ENCODE measurements at regions not wholly inside any gene's neighbourhood (a gene's known extent, or its start where the extent isn't known, plus 50 kb on each side); places are given as distances from the start of the nearest gene placed in this dataset.

DNA sequence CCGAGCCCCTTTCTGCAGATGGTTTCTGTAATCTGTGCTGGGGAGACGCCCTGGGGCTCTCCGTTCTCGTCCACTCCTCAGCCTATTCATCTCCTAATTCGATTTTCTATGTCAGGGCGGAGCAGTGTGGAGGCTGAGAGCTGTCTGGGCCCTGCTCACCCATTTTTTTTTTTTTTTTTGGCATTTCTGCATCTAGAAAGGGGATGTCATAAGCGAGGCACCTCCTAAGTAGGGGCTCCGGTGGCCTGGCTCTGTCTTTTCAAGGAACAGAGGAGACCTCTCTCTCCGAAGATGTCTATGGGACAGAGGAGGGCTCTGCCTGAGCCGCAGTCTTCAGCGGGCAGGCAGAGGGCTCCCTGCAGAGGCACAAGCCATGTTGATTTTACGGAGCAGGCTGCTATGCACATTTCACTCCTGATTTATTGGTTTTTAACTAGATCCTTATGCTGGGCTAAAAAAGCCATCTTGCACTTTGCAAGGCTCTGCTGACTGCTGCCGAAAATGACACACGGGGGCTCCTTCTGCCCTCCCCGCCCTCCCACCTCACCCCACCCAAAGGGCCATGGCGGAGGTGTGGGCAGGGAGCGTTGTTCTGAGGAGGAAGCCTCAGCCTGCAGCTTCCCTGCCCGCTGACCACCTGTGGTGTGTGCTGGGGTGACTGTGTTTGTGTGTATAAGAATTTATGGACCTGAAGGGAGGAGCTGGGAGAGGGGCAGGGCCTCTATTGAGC, 71.0 kb downstream of the FOXD2 start:
- DNase-seq, result no peak
- Histone ChIP-seq H3K9me3 (ENCODE audit: control insufficient read depth, low read length) (no peaks in the 10 kb centered on the region), H3K4me3 (ENCODE audit: insufficient read depth, low read depth, low read length, poor library complexity, severe bottlenecking) (peak overlapping the region; percentile 52), H3K4me1 (ENCODE audit: control insufficient read depth, insufficient read depth, low read length, poor library complexity, severe bottlenecking) (peaks cover 5% of the 10 kb centered on the region), H3K27me3 (replicated peaks; ENCODE audit: control insufficient read depth, insufficient read depth, low read length, poor library complexity, severe bottlenecking) (peaks cover 35% of the 10 kb centered on the region), H3K36me3 (ENCODE audit: control insufficient read depth, insufficient read depth, low read length) (no peaks in the 10 kb centered on the region), H3K27ac (ENCODE audit: insufficient read depth, low read length, poor library complexity, severe bottlenecking) (no peak overlapping the region)

DNA sequence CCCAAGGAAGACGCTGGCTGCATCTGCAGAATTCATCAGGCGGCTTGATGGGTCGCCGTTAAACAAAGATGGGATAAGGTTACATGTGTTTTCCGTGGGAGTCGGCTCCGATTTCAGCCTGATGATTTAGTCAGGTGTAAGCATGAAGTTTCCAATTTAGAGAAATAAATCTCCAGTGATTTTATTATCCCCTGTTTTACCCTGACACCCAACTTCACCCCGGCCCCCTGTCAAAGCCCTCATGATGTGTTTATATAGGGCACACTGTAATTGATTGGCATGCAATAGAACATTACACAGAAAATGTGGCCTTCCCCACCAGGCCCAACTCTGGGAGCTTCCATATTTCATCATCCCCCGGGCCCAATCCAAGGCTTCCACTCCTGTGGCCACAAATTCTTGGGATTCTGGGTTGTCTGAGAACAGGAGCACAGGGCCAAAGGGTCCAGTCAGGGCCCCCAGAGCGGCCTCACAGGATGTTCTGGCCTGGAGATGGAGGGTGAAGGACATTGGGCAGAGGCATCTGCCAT, 72.5 kb downstream of the FOXD2 start:
- no peaks in the 10 kb centered on the region for H3K9me3 ChIP-seq (ENCODE audit: control insufficient read depth, low read length)
- H3K4me1 ChIP-seq (ENCODE audit: control insufficient read depth, insufficient read depth, low read length, poor library complexity, severe bottlenecking), result peaks cover 5% of the 10 kb centered on the region
- no peaks in the 10 kb centered on the region for H3K36me3 ChIP-seq (ENCODE audit: control insufficient read depth, insufficient read depth, low read length)
- no peak overlapping the region for H3K4me3 ChIP-seq (ENCODE audit: insufficient read depth, low read depth, low read length, poor library complexity, severe bottlenecking)
- H3K27me3 ChIP-seq (replicated peaks; ENCODE audit: control insufficient read depth, insufficient read depth, low read length, poor library complexity, severe bottlenecking), result peaks cover 38% of the 10 kb centered on the region
- no peak for DNase-seq
- no peak overlapping the region for H3K27ac ChIP-seq (ENCODE audit: insufficient read depth, low read length, poor library complexity, severe bottlenecking)

DNA sequence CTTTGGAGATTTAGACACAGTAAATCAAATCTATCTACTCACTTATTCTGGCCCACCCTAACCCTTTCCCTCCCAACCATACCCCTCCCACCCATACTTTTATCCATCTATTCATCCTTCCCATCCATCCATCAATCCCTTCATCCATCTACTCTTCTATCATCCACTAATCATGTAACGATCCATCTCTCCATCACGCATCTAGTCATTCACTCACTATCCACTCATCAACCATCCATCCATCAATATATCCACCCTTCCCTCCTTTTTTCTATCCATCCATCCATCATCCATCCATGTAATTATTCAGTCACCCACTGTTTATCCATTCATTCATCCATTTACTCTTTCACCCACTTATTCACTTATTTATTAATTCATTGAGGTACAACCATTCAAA, 74.0 kb downstream of the FOXD2 start:
- Histone ChIP-seq H3K36me3 (ENCODE audit: control insufficient read depth, insufficient read depth, low read length) (no peaks in the 10 kb centered on the region), H3K9me3 (ENCODE audit: control insufficient read depth, low read length) (no peaks in the 10 kb centered on the region), H3K4me1 (ENCODE audit: control insufficient read depth, insufficient read depth, low read length, poor library complexity, severe bottlenecking) (peaks cover 5% of the 10 kb centered on the region), H3K27ac (ENCODE audit: insufficient read depth, low read length, poor library complexity, severe bottlenecking) (no peak overlapping the region), H3K27me3 (replicated peaks; ENCODE audit: control insufficient read depth, insufficient read depth, low read length, poor library complexity, severe bottlenecking) (peaks cover 36% of the 10 kb centered on the region), H3K4me3 (ENCODE audit: insufficient read depth, low read depth, low read length, poor library complexity, severe bottlenecking) (no peak overlapping the region)
- no peak for DNase-seq

DNA sequence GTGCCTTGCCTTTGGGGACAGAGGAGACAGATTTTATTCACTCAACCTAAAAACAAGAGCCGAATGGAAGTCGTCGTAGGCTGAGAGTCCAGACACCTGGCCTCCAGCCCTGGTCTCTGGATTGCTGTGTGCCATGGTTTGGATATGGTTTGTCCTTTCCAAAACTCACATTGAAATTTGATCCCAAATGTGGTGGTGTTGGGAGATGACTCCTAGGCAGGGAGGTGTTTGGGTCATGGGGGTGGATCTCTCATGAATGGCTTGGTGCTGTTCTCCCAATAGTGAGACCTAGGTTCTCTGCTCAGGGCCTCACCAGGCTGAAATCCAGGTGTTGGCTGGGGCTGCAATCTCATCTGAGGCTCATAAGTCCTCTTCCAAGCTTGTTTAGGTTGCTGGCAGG, 75.5 kb downstream of the FOXD2 start:
- Histone ChIP-seq H3K36me3 (ENCODE audit: control insufficient read depth, insufficient read depth, low read length) (no peaks in the 10 kb centered on the region), H3K4me1 (ENCODE audit: control insufficient read depth, insufficient read depth, low read length, poor library complexity, severe bottlenecking) (peaks cover 5% of the 10 kb centered on the region), H3K27ac (ENCODE audit: insufficient read depth, low read length, poor library complexity, severe bottlenecking) (no peak overlapping the region), H3K9me3 (ENCODE audit: control insufficient read depth, low read length) (no peaks in the 10 kb centered on the region), H3K27me3 (replicated peaks; ENCODE audit: control insufficient read depth, insufficient read depth, low read length, poor library complexity, severe bottlenecking) (peaks cover 22% of the 10 kb centered on the region), H3K4me3 (ENCODE audit: insufficient read depth, low read depth, low read length, poor library complexity, severe bottlenecking) (no peak overlapping the region)
- DNase-seq, result no peak

DNA sequence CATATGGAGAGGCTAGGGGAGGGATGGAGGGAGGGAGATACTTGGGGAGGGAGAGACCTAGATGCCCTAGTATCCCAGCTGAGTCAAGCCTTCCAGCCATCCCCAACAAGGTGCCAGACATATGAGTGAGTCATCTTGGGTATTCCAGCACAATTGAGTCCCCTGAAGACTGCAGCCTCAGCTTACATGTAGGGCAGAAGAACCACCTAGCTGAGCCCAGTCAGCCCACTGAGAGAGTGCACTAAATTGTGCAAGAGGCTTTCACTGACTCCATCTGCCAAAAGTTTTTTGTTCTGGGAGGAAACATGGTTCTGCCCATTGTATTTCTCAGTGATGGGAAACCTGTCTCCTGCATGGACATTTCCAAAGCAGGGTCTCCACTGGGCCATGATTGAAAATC, 76.4 kb downstream of the FOXD2 start:
- no peaks in the 10 kb centered on the region for H3K36me3 ChIP-seq (ENCODE audit: control insufficient read depth, insufficient read depth, low read length)

DNA sequence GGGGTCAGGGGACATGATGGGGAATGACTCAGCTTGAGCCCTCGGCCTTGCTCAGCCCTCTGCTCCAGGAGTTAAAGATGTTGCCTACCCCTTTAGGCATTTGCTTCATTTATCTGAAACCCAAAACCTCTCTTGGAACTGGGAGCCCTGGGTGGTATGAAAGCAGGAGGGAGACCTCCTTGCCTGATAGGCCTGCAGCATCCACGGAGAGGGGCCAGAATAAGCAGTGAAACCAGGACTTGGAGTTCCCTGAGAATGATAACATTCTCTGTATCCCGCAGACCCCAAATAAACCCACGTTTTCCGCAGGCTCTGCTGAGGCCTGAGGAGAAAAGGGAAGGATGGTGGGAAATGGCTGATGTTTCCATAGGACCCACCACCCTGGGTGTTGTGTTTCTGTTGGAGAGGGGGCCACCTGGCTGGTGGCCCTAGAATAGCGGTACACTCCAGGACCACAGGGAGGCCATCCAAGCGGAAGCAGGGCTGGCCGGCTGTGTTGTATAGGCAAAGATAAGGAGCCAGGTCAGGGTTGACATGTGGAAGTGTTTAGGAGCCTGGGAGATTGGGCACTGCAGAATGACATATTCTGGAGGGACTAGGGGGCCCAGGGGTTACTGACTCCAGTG, 77.4 kb downstream of the FOXD2 start:
- no peaks in the 10 kb centered on the region for H3K4me1 ChIP-seq (ENCODE audit: control insufficient read depth, insufficient read depth, low read length, poor library complexity, severe bottlenecking)
- DNase-seq, result no peak
- H3K4me3 ChIP-seq (ENCODE audit: insufficient read depth, low read depth, low read length, poor library complexity, severe bottlenecking), result no peak overlapping the region
- peaks cover 8% of the 10 kb centered on the region for H3K27me3 ChIP-seq (replicated peaks; ENCODE audit: control insufficient read depth, insufficient read depth, low read length, poor library complexity, severe bottlenecking)
- H3K27ac ChIP-seq (ENCODE audit: insufficient read depth, low read length, poor library complexity, severe bottlenecking), result no peak overlapping the region
- H3K36me3 ChIP-seq (ENCODE audit: control insufficient read depth, insufficient read depth, low read length), result no peaks in the 10 kb centered on the region
- H3K9me3 ChIP-seq (ENCODE audit: control insufficient read depth, low read length), result no peaks in the 10 kb centered on the region

More for the DNA sequence above, 76.4 kb downstream of the FOXD2 start:
- H3K9me3 ChIP-seq (ENCODE audit: control insufficient read depth, low read length), result no peaks in the 10 kb centered on the region
- H3K4me3 ChIP-seq (ENCODE audit: insufficient read depth, low read depth, low read length, poor library complexity, severe bottlenecking), result no peak overlapping the region
- H3K4me1 ChIP-seq (ENCODE audit: control insufficient read depth, insufficient read depth, low read length, poor library complexity, severe bottlenecking), result no peaks in the 10 kb centered on the region
- no peak overlapping the region for H3K27ac ChIP-seq (ENCODE audit: insufficient read depth, low read length, poor library complexity, severe bottlenecking)
- H3K27me3 ChIP-seq (replicated peaks; ENCODE audit: control insufficient read depth, insufficient read depth, low read length, poor library complexity, severe bottlenecking), result peaks cover 14% of the 10 kb centered on the region
- DNase-seq, result no peak

DNA sequence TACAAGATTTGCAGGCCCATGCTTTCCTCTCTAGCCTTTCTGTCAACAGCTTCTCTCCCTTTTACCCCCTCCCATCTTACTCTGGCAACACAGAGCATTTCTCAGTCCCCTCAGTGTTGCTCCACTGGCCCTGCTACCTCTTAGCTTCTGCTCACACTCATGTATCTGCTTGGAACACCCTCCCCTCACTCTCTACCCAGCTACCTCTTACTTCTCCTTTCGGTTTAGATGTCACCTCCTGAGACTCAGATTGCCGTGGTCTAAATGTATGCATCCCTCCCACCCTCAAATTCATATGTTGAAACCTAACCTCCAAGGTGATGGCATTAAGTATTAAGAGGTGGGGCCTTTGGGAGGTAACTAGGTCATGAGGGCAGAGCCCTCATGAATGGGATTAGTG, 80.1 kb downstream of the FOXD2 start:
- Histone ChIP-seq H3K4me1 (ENCODE audit: control insufficient read depth, insufficient read depth, low read length, poor library complexity, severe bottlenecking) (no peaks in the 10 kb centered on the region), H3K9me3 (ENCODE audit: control insufficient read depth, low read length) (no peaks in the 10 kb centered on the region), H3K27me3 (replicated peaks; ENCODE audit: control insufficient read depth, insufficient read depth, low read length, poor library complexity, severe bottlenecking) (peaks cover 4% of the 10 kb centered on the region), H3K4me3 (ENCODE audit: insufficient read depth, low read depth, low read length, poor library complexity, severe bottlenecking) (no peak overlapping the region), H3K36me3 (ENCODE audit: control insufficient read depth, insufficient read depth, low read length) (no peaks in the 10 kb centered on the region), H3K27ac (ENCODE audit: insufficient read depth, low read length, poor library complexity, severe bottlenecking) (no peak overlapping the region)
- DNase-seq, result no peak

DNA sequence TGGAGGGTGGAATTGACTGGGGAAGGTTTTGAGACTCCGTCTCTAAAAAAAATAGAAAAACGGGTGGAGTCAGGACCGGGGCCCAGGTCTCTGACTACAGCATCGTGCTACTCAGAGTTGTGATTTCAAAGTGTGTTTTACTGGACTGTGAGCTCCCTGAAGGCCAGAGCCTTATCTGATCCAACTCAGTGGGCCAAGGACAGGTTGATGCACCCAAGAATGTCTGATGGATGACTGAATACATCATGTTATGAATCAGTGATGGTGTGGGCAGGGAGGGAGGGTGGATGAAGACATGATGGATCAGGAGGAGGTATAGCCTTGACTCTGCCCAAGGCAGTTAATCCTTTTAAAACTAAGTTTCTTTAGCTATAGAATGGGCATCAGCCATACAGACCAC, 81.6 kb downstream of the FOXD2 start:
- DNase-seq, result no peak
- Histone ChIP-seq H3K27ac (ENCODE audit: insufficient read depth, low read length, poor library complexity, severe bottlenecking) (no peak overlapping the region), H3K4me3 (ENCODE audit: insufficient read depth, low read depth, low read length, poor library complexity, severe bottlenecking) (no peak overlapping the region), H3K9me3 (ENCODE audit: control insufficient read depth, low read length) (no peaks in the 10 kb centered on the region), H3K36me3 (ENCODE audit: control insufficient read depth, insufficient read depth, low read length) (no peaks in the 10 kb centered on the region), H3K27me3 (replicated peaks; ENCODE audit: control insufficient read depth, insufficient read depth, low read length, poor library complexity, severe bottlenecking) (peaks cover 4% of the 10 kb centered on the region), H3K4me1 (ENCODE audit: control insufficient read depth, insufficient read depth, low read length, poor library complexity, severe bottlenecking) (no peaks in the 10 kb centered on the region)

DNA sequence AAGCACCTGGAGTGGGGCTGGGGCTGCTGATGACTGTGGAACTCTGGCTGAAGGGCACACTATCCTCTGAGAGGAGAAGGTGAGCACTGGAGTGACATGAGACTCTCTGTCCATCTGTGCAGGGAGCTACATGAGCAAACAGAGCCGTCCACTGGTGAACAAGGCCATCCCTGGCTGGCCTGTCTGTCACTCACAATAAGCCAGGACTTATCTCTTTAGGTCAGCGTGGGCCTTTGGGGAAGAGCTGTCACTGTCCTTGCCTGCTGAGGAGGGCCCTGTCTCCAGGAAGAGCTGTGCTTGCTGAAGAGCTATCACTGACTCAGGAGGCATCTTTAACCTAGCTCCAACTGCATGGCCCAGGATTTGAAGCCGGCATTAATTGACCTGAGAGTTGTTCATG, 82.1 kb downstream of the FOXD2 start:
- H3K27me3 ChIP-seq (replicated peaks; ENCODE audit: control insufficient read depth, insufficient read depth, low read length, poor library complexity, severe bottlenecking), result no peaks in the 10 kb centered on the region
- H3K9me3 ChIP-seq (ENCODE audit: control insufficient read depth, low read length), result no peaks in the 10 kb centered on the region
- H3K4me3 ChIP-seq (ENCODE audit: insufficient read depth, low read depth, low read length, poor library complexity, severe bottlenecking), result no peak overlapping the region
- DNase-seq, result no peak
- no peaks in the 10 kb centered on the region for H3K4me1 ChIP-seq (ENCODE audit: control insufficient read depth, insufficient read depth, low read length, poor library complexity, severe bottlenecking)
- no peak overlapping the region for H3K27ac ChIP-seq (ENCODE audit: insufficient read depth, low read length, poor library complexity, severe bottlenecking)
- H3K36me3 ChIP-seq (ENCODE audit: control insufficient read depth, insufficient read depth, low read length), result no peaks in the 10 kb centered on the region

DNA sequence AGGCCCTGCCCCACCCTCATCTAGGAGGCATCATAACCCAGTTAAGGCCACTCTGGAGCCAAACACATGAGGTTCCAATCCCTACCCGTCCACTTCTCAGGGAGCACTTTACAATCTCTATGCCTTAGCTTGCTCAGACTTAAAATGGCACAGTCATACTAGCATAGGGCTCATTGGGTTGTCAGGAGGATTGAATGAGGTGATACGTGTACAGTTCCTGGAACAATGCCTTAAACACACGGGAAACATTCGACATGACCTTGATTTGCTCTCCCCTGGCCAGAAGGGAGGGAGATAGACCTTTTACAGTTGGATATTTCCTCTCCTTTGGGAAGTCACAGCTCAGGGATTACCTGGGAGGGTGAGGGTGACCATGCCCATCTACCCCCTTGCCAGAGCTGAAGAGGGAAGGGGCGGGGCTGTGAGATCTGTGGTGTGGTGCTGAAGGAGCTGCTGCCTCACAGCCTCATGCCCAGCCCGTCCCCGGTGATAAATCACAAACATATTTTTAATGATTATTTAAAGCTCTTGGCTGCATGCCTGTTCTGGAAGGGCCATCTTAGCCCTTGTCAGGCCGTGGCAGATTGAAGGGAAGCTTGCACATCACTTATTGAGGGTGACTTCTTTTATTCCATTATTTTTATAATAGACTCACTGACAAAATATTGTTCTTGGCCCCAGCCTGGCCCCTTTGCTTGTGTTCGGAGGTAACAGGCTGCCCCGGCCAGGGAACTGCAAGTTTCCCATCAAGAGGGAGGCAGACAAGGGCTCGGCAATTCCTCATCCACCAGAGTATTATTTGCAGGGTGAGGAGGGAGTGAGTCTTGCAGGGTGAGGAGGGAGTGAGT, 83.4 kb downstream of the FOXD2 start:
- no peaks in the 10 kb centered on the region for H3K36me3 ChIP-seq (ENCODE audit: control insufficient read depth, insufficient read depth, low read length)
- no peaks in the 10 kb centered on the region for H3K9me3 ChIP-seq (ENCODE audit: control insufficient read depth, low read length)
- DNase-seq, result no peak
- no peak overlapping the region for H3K4me3 ChIP-seq (ENCODE audit: insufficient read depth, low read depth, low read length, poor library complexity, severe bottlenecking)
- no peaks in the 10 kb centered on the region for H3K4me1 ChIP-seq (ENCODE audit: control insufficient read depth, insufficient read depth, low read length, poor library complexity, severe bottlenecking)
- H3K27ac ChIP-seq (ENCODE audit: insufficient read depth, low read length, poor library complexity, severe bottlenecking), result no peak overlapping the region
- no peaks in the 10 kb centered on the region for H3K27me3 ChIP-seq (replicated peaks; ENCODE audit: control insufficient read depth, insufficient read depth, low read length, poor library complexity, severe bottlenecking)

All from effector memory CD4-positive, alpha-beta T cell (primary cell).